Gastrocnemius medialis (tissue), 4 donors: ENCODE measurements at regions not wholly inside any gene's neighbourhood (a gene's known extent, or its start where the extent isn't known, plus 50 kb on each side); places are given as distances from the start of the nearest gene placed in this dataset.

Experiments used
- CTCF ChIP-seq, 5 experiments: fragments of 450-650 bp in 3 of 5; fragments of 200-600 bp in 2 of 5; sonication (generic) in 2 of 5; IDR thresholded peaks in 4 of 5; conservative IDR thresholded peaks in 1 of 5; 1 replicate in 4 of 5; 2 replicates in 1 of 5; pipeline ENCODE4 v1.5.1; 2016 to 2019; ENCODE audit warnings: antibody characterized with exemption in 5 of 5, mild to moderate bottlenecking in 3 of 5, moderate library complexity in 3 of 5
- POLR2A ChIP-seq, 2 donors: fragments of 450-650 bp; IDR thresholded peaks; one replicate each; pipeline ENCODE4 v1.6.1; 2017; ENCODE audit warnings: antibody characterized with exemption in 2 of 2, mild to moderate bottlenecking in 2 of 2, moderate library complexity in 2 of 2

DNA sequence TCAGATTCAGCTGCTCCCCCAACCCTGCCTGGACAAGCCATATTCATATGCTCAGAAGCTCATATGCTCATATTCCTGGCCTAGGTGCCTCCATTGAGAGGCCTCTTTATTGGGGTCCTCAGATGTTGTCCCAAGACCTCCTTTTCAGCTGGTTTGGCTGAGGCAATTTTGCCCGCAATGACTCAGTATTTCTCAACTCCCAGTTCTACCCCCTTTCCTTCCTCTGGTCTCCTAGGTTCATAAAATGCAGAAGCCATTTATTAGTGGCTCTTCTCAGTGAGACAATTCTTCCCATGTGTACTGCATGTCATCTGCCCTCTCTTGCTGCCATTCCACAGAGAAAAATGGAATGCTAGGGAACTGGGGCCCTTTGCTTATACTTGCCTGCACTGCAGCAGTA is 110.7 kb downstream of the INHBA start:
- TF ChIP-seq CTCF (IDR thresholded peaks at IDR 0.05 in 4 of 5, conservative IDR thresholded peaks at IDR 0.05 in 1 of 5) (no peak), POLR2A (IDR thresholded peaks at IDR 0.05) (no peak)
